Retinal pigment epithelial cell (primary cell): ENCODE measurements at regions not wholly inside any gene's neighbourhood (a gene's known extent, or its start where the extent isn't known, plus 50 kb on each side); places are given as distances from the start of the nearest gene placed in this dataset.

Experiments used
- DNase-seq: peaks from one replicate; pipeline ENCODE4 v3.0.0-alpha.2; 2010; ENCODE audit warnings: low read depth
- H3K4me3 ChIP-seq: 2 replicates; pipeline ENCODE4 v1.5.1; 2011; ENCODE audit warnings: mild to moderate bottlenecking, low read length, control low read depth, moderate library complexity
- CTCF ChIP-seq: conservative IDR thresholded peaks from 2 replicates; pipeline ENCODE4 v1.5.1; 2011; ENCODE audit warnings: low read depth, low read length, control low read depth, inconsistent platforms

- no peak overlapping the region for H3K4me3 ChIP-seq
- no peak for DNase-seq
- TF ChIP-seq CTCF = no peak
Observed at GRCh38 chr18:30501594-30501993, 540.9 kb downstream of the DSC3 start.

- no peak for TF ChIP-seq CTCF
- DNase-seq = no peak
- H3K4me3 ChIP-seq = no peak overlapping the region
Observed at GRCh38 chr18:30500240-30500945, 542.1 kb downstream of the DSC3 start.

- TF ChIP-seq CTCF = no peak
- H3K4me3 ChIP-seq = no peak overlapping the region
- DNase-seq = no peak
Observed at GRCh38 chr18:30499721-30500120, 542.8 kb downstream of the DSC3 start.

GRCh38 chr18:30492552-30493129 lies 549.9 kb downstream of the DSC3 start:
- DNase-seq = no peak
- TF ChIP-seq CTCF = no peak
- no peak overlapping the region for H3K4me3 ChIP-seq

- no peak overlapping the region for H3K4me3 ChIP-seq
- DNase-seq = no peak
- TF ChIP-seq CTCF = no peak
Observed at GRCh38 chr18:30491815-30492551, 550.6 kb downstream of the DSC3 start.

- TF ChIP-seq CTCF = no peak
- DNase-seq = no peak
- H3K4me3 ChIP-seq = no peak overlapping the region
Observed at GRCh38 chr18:30489890-30490643, 552.5 kb downstream of the DSC3 start.
